ENCODE measurements at regions not wholly inside any gene's neighbourhood (a gene's known extent, or its start where the extent isn't known, plus 50 kb on each side); places are given as distances from the start of the nearest gene placed in this dataset.

GRCh38 chr15:69860921-69861320, 236.8 kb downstream of the TLE3 start:
- TF ChIP-seq EGR1 (IDR thresholded peaks at IDR 0.05): no peak

DNA sequence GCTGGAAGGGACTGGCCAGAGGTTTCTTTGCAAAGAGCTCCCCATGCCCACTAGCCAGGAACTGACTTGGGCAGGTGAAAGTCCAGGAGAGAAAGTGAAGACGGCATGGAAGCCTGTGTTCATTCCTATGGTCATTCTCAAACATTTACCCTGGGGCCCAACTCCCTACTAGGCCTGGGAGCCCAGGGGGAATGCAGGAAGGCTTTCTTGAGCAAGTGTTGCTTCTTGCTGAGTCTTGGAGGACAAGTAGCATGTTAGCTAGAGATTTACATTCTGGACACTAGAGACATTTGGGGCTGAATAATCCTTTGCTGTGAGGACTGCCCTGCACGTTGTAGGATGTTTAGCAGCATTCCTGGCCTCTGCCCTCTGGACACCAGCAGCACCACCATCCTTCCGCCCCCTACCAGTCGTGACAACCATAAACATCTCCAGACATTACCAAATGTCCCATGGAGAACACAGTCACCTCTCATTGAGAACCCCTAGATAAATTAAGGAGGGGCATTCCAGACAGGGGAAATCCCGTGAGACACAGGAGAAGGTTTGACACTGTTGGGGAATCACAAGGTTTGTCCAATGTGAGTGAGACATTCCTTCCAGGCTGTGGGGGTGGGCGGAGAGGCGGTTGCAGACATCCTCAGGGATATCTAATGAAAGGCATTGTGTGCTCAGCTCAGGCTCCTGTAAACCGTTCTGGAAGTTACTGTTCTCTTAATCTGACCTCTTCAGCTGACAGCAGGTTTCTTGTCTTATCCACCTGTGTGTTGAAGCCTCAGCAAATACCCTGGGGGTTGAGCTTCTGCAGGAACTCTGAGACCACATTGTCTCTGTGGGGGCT, 236.2 kb downstream of the TLE3 start:
- no peak for TF ChIP-seq CEBPB (IDR thresholded peaks at IDR 0.05)
- TF ChIP-seq, protein P1, sequence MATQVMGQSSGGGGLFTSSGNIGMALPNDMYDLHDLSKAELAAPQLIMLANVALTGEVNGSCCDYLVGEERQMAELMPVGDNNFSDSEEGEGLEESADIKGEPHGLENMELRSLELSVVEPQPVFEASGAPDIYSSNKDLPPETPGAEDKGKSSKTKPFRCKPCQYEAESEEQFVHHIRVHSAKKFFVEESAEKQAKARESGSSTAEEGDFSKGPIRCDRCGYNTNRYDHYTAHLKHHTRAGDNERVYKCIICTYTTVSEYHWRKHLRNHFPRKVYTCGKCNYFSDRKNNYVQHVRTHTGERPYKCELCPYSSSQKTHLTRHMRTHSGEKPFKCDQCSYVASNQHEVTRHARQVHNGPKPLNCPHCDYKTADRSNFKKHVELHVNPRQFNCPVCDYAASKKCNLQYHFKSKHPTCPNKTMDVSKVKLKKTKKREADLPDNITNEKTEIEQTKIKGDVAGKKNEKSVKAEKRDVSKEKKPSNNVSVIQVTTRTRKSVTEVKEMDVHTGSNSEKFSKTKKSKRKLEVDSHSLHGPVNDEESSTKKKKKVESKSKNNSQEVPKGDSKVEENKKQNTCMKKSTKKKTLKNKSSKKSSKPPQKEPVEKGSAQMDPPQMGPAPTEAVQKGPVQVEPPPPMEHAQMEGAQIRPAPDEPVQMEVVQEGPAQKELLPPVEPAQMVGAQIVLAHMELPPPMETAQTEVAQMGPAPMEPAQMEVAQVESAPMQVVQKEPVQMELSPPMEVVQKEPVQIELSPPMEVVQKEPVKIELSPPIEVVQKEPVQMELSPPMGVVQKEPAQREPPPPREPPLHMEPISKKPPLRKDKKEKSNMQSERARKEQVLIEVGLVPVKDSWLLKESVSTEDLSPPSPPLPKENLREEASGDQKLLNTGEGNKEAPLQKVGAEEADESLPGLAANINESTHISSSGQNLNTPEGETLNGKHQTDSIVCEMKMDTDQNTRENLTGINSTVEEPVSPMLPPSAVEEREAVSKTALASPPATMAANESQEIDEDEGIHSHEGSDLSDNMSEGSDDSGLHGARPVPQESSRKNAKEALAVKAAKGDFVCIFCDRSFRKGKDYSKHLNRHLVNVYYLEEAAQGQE (IDR thresholded peaks at IDR 0.05; ENCODE audit: low read depth): no peak
- TF ChIP-seq USF1 (IDR thresholded peaks at IDR 0.05): no peak
- no peak for TF ChIP-seq YY1 (IDR thresholded peaks at IDR 0.05; ENCODE audit: low read depth)
- TF ChIP-seq MAX (IDR thresholded peaks at IDR 0.05): no peak
- TF ChIP-seq TEAD4 (IDR thresholded peaks at IDR 0.05): no peak
- no peak for TF ChIP-seq RAD21 (IDR thresholded peaks at IDR 0.05; ENCODE audit: low read depth)
- TF ChIP-seq NFIC (IDR thresholded peaks at IDR 0.05): no peak
- no peak for TF ChIP-seq CREB1 (IDR thresholded peaks at IDR 0.05; ENCODE audit: low read depth)
- TF ChIP-seq TAF1 (IDR thresholded peaks at IDR 0.05; ENCODE audit: low read depth): no peak
- TF ChIP-seq EP300 (IDR thresholded peaks at IDR 0.05; ENCODE audit: borderline replicate concordance): no peak
- no peak for TF ChIP-seq EGR1 (IDR thresholded peaks at IDR 0.05)
- no peak for TF ChIP-seq TCF12 (IDR thresholded peaks at IDR 0.05; ENCODE audit: low read depth)
- TF ChIP-seq FOXM1 (IDR thresholded peaks at IDR 0.05; ENCODE audit: borderline replicate concordance, low read depth): no peak
- no peak for TF ChIP-seq ZBTB7A (IDR thresholded peaks at IDR 0.05; ENCODE audit: low read depth)

- TF ChIP-seq CREB1 (IDR thresholded peaks at IDR 0.05; ENCODE audit: low read depth): no peak
Measured at GRCh38 chr15:69862540-69862939, 235.2 kb downstream of the TLE3 start.

- TF ChIP-seq RAD21 (IDR thresholded peaks at IDR 0.05; ENCODE audit: low read depth): no peak
- TF ChIP-seq, protein P1 (IDR thresholded peaks at IDR 0.05; ENCODE audit: low read depth): no peak
- no peak for TF ChIP-seq TEAD4 (IDR thresholded peaks at IDR 0.05)
- no peak for TF ChIP-seq NFIC (IDR thresholded peaks at IDR 0.05)
- TF ChIP-seq EP300 (IDR thresholded peaks at IDR 0.05; ENCODE audit: borderline replicate concordance): no peak
- TF ChIP-seq EGR1 (IDR thresholded peaks at IDR 0.05): no peak
- TF ChIP-seq ZBTB7A (IDR thresholded peaks at IDR 0.05; ENCODE audit: low read depth): no peak
- no peak for TF ChIP-seq YY1 (IDR thresholded peaks at IDR 0.05; ENCODE audit: low read depth)
- no peak for TF ChIP-seq CEBPB (IDR thresholded peaks at IDR 0.05)
- TF ChIP-seq FOXM1 (IDR thresholded peaks at IDR 0.05; ENCODE audit: borderline replicate concordance, low read depth): no peak
- TF ChIP-seq TAF1 (IDR thresholded peaks at IDR 0.05; ENCODE audit: low read depth): no peak
- TF ChIP-seq CREB1 (IDR thresholded peaks at IDR 0.05; ENCODE audit: low read depth): no peak
- no peak for TF ChIP-seq MAX (IDR thresholded peaks at IDR 0.05)
- TF ChIP-seq USF1 (IDR thresholded peaks at IDR 0.05): no peak
- TF ChIP-seq TCF12 (IDR thresholded peaks at IDR 0.05; ENCODE audit: low read depth): no peak
Measured at GRCh38 chr15:69863446-69863845, 234.3 kb downstream of the TLE3 start.

GRCh38 chr15:69865369-69865768, 232.3 kb downstream of the TLE3 start:
- TF ChIP-seq CREB1 (IDR thresholded peaks at IDR 0.05; ENCODE audit: low read depth): no peak
- TF ChIP-seq YY1 (IDR thresholded peaks at IDR 0.05; ENCODE audit: low read depth): no peak

DNA sequence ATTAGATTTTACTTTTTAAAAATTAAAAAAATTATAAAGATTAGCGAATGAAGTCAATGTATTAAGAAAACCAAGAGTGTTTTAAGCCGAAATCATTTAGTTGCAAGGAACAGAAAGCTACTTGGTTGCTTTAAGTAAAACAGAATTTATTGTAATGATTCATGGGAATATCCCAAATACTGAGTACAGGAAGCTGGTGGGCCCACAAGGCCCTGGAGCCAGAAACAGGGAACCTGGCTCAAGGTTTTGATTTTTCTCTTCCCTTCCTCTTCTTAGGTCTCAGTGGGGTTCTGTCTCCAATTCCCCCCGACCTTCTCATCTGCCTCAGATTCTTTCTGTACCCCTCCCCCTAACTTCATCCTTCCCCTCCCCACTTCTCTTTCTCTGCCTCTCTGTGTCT, 229.0 kb downstream of the TLE3 start:
- TF ChIP-seq TEAD4 (IDR thresholded peaks at IDR 0.05) (no peak), MAX (IDR thresholded peaks at IDR 0.05) (no peak), CREB1 (IDR thresholded peaks at IDR 0.05; ENCODE audit: low read depth) (no peak), RAD21 (IDR thresholded peaks at IDR 0.05; ENCODE audit: low read depth) (no peak), FOXM1 (IDR thresholded peaks at IDR 0.05; ENCODE audit: borderline replicate concordance, low read depth) (no peak), YY1 (IDR thresholded peaks at IDR 0.05; ENCODE audit: low read depth) (no peak), USF1 (IDR thresholded peaks at IDR 0.05) (no peak), EGR1 (IDR thresholded peaks at IDR 0.05) (no peak), CEBPB (IDR thresholded peaks at IDR 0.05) (no peak), TCF12 (IDR thresholded peaks at IDR 0.05; ENCODE audit: low read depth) (no peak), NFIC (IDR thresholded peaks at IDR 0.05) (no peak), EP300 (IDR thresholded peaks at IDR 0.05; ENCODE audit: borderline replicate concordance) (no peak), TAF1 (IDR thresholded peaks at IDR 0.05; ENCODE audit: low read depth) (no peak), ZBTB7A (IDR thresholded peaks at IDR 0.05; ENCODE audit: low read depth) (no peak)
- TF ChIP-seq, protein P1 (IDR thresholded peaks at IDR 0.05; ENCODE audit: low read depth): no peak

Measured in Ishikawa (cell line).